AG09319 (cell line): ENCODE measurements at regions not wholly inside any gene's neighbourhood (a gene's known extent, or its start where the extent isn't known, plus 50 kb on each side); places are given as distances from the start of the nearest gene placed in this dataset.

Source experiments
- DNase-seq: peaks from one replicate; pipeline ENCODE4 v3.0.0-alpha.2; 2010; ENCODE audit warnings: low read depth; ENCODE audit errors: extremely low read depth
- CTCF ChIP-seq: IDR thresholded peaks from 2 replicates; pipeline ENCODE4 v1.5.1; 2011; ENCODE audit warnings: low read depth, mild to moderate bottlenecking, inconsistent platforms, low read length, moderate library complexity

GRCh38 chr10:60453036-60453435 lies 63.4 kb upstream of the ANK3 start:
- DNase-seq, result no peak
- no peak for TF ChIP-seq CTCF

GRCh38 chr10:60450291-60450690 lies 60.6 kb upstream of the ANK3 start:
- TF ChIP-seq CTCF, result no peak

DNA sequence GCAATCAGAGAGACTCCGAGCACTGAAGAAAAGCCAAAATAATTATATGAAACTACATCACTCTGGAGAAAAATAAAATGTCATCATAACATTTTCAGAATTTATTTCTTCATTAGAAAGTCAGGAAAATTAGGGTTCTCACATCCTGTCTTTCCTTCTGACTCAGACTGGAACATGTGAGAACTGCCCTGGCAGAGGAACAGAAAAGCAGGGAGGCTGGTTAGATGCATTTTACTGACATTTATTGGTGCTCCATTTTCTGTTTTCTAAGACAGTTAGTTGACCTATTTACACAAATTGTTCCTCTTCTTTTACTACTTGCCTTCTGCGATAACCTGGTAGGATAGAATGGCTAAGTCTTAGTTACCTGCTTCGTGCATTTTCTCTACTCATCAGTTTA lies 58.6 kb upstream of the ANK3 start:
- TF ChIP-seq CTCF, result no peak
- no peak for DNase-seq

More at GRCh38 chr10:60450291-60450690, 60.6 kb upstream of the ANK3 start:
- DNase-seq, result no peak

DNA sequence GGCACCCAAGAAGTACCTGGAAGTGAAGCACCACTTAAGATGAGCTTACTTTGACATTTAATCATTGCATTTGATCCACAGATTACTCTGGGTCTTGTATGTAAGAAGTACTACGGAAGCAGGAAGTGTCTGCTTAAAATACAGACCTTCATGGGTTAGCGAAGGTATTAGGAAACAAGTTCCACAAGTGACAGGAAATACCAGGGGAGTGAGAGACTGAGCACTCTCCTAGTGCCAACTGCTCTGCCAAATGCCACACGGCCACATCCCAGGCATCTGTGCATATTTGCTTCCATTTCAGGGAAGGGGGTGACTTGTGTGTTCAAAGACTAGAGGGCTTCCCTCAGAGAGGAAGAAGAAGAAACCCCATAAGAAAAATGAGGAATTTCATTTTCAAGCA lies 57.2 kb upstream of the ANK3 start:
- TF ChIP-seq CTCF, result no peak
- no peak for DNase-seq

- no peak for DNase-seq
- TF ChIP-seq CTCF, result no peak
Observed at GRCh38 chr10:60446070-60446833, 56.6 kb upstream of the ANK3 start.

- DNase-seq, result no peak
Observed at GRCh38 chr10:60444494-60445064, 54.9 kb upstream of the ANK3 start.

More at GRCh38 chr10:60444494-60445064, 54.9 kb upstream of the ANK3 start:
- peak; percentile 63 for TF ChIP-seq CTCF
